Medulla oblongata (tissue), 1 donor: ENCODE measurements at regions not wholly inside any gene's neighbourhood (a gene's known extent, or its start where the extent isn't known, plus 50 kb on each side); places are given as distances from the start of the nearest gene placed in this dataset.

Experiments
- DNase-seq: peaks from one replicate; pipeline ENCODE4 v3.0.0-alpha.2; 2015; ENCODE audit errors: extremely low spot score

DNA sequence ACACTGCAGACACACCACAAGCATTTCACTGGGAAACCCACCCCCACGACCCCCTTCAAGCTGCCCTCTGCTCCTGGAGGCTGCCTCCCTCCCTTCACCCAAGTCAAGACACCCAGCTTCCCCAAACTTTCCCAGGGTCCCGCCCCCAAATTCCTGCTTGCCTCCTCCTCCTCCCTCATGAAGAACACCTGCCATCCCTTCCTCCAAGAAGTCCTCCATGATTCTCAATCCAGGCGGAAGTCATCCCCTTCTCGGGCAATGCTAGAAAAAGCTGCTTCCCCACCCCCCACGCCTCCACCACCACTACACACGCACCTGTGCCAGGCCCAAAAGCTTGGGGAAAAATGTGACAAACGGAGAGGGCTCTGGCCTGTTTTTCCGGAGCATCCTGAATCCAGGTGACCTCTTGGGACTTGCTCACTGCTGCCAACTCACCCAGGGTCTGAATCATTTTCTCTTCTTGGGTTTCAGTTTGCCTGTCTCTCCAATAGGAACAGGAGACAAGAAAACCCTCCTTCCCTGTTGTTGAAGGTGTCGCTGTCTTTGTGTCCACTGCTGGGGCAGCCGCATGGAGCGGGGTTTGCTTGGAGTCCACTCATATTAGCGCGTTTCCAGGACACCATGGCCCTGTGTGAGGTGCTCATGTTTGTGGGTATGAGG is 101.0 kb upstream of the CASZ1 start:
- no peak for DNase-seq

DNA sequence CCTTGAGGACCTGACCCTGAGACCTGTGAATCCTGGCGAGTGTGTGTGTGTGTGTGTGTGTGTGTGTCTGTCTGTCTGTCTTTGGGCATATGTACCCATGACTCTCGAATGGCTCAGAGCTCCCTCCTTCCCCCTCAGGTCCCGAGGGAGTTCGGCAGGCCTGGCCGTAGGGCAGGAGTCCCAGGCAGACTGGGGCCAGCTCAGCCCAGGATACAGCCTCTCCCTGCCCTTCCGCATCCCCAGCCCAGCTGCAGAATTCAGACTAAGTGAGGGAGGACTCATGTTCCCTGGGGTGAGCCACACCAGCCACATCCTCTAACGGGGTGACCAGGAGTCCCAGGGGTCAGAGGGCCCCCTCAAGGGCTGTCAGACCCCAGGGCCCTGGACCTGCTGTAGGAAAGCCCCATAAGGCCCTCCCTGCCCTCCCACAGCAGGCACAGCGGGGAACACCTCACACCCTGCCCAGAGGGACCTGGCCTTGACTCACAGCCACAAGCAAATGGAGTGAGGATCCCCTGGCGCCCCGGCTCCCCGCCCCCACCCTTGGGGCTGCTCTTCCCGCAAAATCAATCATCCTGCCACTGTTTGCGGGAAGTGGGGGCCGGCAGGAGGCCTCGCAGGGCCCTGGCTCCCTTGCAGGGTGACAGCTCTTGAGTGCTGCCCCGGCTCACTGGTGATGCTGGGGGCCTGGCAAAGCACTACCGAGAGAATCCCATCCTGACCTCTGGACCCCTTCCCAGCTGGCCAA is 101.7 kb upstream of the CASZ1 start:
- no peak for DNase-seq

DNA sequence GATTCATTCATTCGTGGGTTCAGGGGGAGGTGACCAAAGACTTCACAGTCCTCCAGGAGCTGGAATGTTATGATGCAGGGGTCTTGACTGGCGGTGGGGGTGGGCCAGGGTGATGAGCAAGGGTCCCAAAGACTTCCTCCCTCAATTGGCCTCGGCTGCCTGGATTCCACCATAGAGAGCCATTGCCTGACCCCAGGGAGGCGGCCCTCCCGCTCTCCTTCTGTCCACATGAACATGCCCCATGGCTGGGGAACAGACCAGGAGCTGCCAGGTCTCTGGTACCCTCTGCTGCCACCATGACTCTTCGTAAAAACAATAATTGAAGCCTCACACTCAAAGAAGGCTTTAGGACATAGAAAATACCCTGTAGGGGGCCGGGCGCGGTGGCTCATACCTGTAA is 102.5 kb upstream of the CASZ1 start:
- no peak for DNase-seq

GRCh38 chr1:10899490-10900250 is 103.2 kb upstream of the CASZ1 start:
- no peak for DNase-seq

- DNase-seq, result no peak
These were observed 103.8 kb upstream of the CASZ1 start for GRCh38 chr1:10900251-10900651.

DNA sequence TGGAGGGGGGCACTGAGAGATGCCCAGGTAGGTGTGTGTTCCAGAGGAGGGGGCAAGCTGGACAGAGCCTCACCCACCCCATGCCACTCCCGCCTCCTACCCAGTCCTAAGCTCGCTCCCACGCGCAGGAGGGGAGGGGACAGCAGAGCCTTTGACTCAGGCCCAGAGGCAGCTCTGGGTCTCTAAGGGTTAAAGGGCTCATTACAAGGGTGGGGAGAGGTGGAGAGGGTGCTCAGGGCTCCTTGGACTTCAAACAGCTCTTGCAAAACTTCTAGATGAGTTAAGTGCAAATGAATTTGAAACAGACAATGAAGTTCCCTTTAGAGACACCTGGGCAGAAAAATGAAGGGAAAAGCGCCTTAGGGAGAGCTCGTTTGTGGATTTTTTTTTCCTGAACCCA is 104.2 kb upstream of the CASZ1 start:
- DNase-seq, result no peak

- no peak for DNase-seq
These were observed 104.8 kb upstream of the CASZ1 start for GRCh38 chr1:10901091-10901890.

DNA sequence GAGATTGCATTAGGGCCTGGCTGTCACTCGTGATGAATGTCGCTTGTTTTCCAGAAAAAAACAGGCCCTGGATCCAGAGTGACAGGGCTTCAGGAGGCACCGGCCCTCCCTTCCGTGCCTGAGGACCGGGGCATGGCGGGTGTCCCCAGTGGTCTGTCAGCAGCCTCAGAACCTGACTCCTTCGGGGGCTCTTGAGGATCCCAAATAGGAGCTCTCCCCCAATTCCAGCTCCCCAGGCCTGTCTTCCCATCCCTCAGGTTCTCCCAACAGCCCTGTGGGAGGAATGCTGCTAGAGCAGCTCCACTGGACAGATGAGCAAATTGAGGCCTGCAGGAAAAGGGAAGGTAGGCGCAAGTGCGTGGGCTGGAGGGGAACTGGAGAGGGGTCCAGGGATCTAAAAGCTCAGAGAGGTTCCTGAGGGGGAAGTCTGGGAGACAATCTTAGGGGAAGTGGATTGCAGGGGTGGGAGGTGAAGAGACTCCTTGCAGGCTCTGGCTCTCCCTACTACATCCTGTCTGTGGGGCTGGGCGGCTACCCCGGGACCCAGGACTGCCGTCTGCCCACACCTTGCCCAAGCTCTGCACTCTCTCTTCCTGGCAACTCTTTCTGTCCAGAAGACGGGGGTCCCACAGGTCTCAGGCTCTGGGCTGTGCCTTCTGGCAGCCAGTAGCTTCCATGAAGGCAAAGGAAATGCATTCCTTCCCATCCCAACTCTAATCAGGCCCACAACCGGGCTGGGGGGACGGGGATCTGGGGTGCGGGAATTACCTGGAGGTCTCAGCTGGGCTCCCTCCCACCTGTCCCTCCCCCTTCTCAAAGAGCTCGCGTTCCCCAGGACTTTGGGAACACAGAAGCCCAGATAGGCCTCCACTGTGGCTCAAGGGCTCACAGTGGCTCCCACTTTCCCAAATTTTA is 105.7 kb upstream of the CASZ1 start:
- no peak for DNase-seq

DNA sequence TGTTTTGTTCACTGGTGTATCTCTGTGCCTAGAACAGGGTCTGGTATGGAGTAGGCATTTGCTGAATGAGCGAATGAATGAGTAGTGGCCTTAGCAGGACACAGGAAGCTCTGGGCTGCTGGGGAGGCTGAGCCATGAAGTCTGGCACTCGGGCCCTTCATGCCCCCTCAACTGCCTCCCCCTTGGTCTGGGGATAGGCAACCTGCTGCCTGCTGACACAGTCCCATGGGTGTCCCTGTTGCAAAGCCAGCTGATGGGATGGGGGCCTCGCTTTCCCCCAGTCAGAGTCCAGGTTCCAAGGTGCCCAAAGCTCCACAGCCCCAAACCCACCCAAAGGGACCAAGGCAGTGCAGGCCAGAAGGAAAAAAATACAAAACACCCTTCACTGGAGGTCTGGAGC is 107.0 kb upstream of the CASZ1 start:
- DNase-seq, result no peak

DNA sequence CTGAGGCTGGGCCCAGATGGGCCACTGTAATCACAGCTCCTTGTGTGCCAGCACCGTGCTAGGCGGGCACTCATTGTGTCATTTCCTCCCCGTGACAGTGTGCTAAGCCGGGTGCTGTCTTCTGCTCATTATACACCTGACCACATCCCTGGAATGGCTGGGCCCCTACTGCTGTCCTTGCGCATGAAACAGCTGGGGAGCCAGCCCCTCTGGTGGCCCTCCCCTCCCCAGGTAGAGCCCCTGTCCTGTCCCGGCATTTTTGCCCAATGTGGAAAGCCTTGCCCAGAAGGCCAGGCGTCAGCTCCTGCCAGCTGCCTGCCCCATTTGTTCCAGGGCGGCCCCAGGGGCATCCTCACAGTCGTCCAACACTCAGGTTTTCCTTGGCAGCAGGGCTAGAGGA is 107.4 kb upstream of the CASZ1 start:
- DNase-seq, result no peak

DNA sequence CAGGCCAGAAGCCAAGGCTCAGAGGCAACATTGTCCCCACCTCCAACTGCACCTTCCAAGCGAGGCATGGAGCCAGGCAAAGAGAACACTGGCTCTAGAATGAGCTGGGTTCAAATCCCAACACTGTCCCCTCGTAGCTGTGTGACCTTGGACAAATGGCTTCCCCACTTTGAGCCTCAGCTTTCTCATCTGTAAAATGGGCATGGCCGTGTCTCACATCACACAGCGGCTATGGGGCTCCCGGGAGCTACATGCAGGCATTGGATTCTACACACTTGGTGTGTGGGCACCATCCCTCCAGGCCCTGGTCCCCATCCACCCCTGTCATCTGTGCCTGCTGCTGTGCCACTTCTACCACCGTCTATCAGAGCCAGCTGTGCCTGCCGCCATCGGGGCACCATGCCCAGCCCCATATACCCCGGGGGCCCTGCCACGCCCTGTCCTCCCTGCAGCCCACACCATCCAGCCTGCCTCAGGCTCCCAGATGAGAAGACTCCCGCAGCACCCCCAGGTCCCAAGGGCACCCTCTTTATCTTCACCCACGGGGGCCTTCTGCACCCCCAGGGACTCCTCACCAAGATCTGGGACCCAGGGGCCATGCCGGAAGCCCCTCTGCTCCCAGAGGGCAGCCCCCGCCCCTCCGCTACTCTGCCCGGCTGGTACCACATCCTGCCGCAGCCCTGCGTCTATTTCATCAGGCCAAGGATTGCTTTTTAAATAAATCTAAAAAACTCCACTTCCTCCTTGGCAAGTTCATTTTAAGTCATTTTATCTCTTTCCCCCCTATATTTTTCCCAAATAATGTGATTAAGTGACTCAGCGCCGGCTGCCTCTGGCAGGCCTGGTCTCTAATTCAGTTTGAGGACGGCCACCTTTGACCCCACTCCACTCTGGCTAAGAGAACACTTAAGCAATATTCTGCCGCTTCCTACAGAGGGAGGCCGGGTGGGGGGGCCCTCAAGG is 107.8 kb upstream of the TARDBP start:
- DNase-seq, result no peak

- DNase-seq, result no peak
These were observed 106.4 kb upstream of the TARDBP start for GRCh38 chr1:10905841-10906655.

DNA sequence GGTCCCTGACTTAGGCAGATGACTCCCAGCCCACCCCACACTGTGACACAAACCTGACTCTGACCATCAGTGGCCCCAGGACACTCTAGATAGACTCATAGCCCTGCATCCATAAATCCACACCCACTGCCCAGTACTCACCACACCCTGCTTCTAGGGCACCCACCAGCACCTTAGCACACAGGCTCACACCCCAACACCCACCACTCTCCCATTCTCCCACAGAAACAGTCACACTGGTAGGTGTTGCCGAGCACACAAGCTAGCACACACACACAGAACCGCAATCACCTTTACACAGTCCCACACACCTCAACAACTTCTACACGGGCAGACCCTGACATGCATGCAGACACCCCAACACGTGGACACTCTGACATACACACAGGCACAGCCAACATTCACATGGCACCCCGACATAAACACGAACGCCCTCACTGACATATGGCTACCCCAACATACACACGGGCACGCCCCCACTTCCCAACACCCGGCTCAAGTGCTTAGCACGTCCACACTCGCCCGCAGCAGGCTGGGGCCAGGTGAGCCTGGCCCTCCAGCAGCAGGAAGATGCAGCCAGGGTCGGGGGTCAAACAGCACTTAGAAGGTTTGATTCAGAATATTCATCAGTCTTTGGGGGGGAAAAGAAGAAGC is 105.5 kb upstream of the TARDBP start:
- no peak for DNase-seq

DNA sequence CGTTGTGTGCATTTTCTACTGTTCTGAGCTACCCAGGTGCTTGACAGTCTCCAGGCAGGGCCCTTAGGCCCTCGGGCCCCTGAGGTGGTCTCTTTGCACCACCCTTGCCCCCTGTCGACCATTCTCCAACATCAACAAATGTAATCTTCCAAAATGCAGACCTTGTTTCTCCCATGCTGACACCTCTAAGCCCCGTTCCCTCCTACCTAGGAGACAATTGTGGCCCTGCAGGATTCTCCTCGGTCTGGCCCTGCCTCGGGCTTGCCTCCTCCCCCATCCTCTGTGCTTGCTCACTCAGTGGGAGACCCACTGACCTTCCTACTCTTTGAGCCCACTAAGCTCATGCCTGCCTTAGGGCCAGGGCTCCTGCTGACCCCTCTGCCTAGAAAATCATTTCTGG is 104.2 kb upstream of the TARDBP start:
- DNase-seq, result no peak

- peak; percentile 8 for DNase-seq
These were observed 102.5 kb upstream of the TARDBP start for GRCh38 chr1:10909697-10910680.

GRCh38 chr1:10910681-10911489 is 101.6 kb upstream of the TARDBP start:
- DNase-seq, result no peak
